Upper lobe of left lung (tissue), 6 donors: ENCODE measurements at regions not wholly inside any gene's neighbourhood (a gene's known extent, or its start where the extent isn't known, plus 50 kb on each side); places are given as distances from the start of the nearest gene placed in this dataset.

Experiments used
- ATAC-seq, 2 donors: fragments of 200-7000 bp; cut with Tn5 transposase; one replicate each; pipeline ENCODE4 v1.9.1; 2022; ENCODE audit warnings: mild to moderate bottlenecking in 2 of 2, moderate library complexity in 2 of 2; ENCODE audit not compliant: low FRiP score in 2 of 2
- DNase-seq, 2 donors: peaks; one replicate each; pipeline ENCODE4 v3.0.0-alpha.2; 2019 to 2020
- H3K27ac ChIP-seq, 4 donors: fragments of 200-600 bp; sonication (generic); one replicate each; pipeline ENCODE4 v1.5.1; 2016 to 2019
- H3K27me3 ChIP-seq, 4 donors: fragments of 200-600 bp; sonication (generic); one replicate each; pipeline ENCODE4 v1.5.1; 2017 to 2019
- H3K36me3 ChIP-seq, 4 donors: fragments of 200-600 bp; sonication (generic); one replicate each; pipeline ENCODE4 v1.5.1; 2016 to 2019
- H3K4me1 ChIP-seq, 4 donors: fragments of 200-600 bp; sonication (generic); one replicate each; pipeline ENCODE4 v1.5.1; 2018 to 2019
- H3K4me3 ChIP-seq, 4 donors: fragments of 200-600 bp; sonication (generic); one replicate each; pipeline ENCODE4 v1.5.1; 2017 to 2019; ENCODE audit warnings: mild to moderate bottlenecking in 2 of 4, moderate library complexity in 1 of 4
- H3K9me3 ChIP-seq, 4 donors: fragments of 200-600 bp; sonication (generic); one replicate each; pipeline ENCODE4 v1.5.1; 2018 to 2019
- EP300 ChIP-seq, 4 donors: sonication (generic); formaldehyde crosslinking; IDR thresholded peaks; one replicate each; pipeline ENCODE4 v1.5.1; 2017; ENCODE audit warnings: antibody characterized with exemption in 4 of 4, control low read depth in 2 of 4
- POLR2A ChIP-seq, 4 donors: fragments of 450-650 bp; IDR thresholded peaks; one replicate each; pipeline ENCODE4 v1.5.1; 2016 to 2017; ENCODE audit warnings: antibody characterized with exemption in 4 of 4, mild to moderate bottlenecking in 2 of 4
- POLR2AphosphoS5 ChIP-seq, 2 donors: sonication (generic); formaldehyde crosslinking; IDR thresholded peaks; one replicate each; pipeline ENCODE4 v1.5.1; 2017; ENCODE audit warnings: antibody characterized with exemption in 2 of 2
- WGBS, 2 donors: methylation state at CpG; one replicate each; pipeline ENCODE4 v1.1.5; 2017 to 2018; 5-methylcytosine and 5-hydroxymethylcytosine counted together
- TF ChIP-seq, protein P1 (sequence below), 6 experiments: fragments of 450-650 bp in 4 of 6; fragments of 200-600 bp in 2 of 6; sonication (generic) in 2 of 6; IDR thresholded peaks; one replicate each; pipeline ENCODE4 v1.5.1; 2016 to 2019; ENCODE audit warnings: antibody characterized with exemption in 6 of 6
- donor health status: DM: no; HTN: no; CAD: no; lungs with moderate emphysema.
- donor health status: DM: no; HTN: yes; CAD: no; lungs with severe emphysema.

DNA sequence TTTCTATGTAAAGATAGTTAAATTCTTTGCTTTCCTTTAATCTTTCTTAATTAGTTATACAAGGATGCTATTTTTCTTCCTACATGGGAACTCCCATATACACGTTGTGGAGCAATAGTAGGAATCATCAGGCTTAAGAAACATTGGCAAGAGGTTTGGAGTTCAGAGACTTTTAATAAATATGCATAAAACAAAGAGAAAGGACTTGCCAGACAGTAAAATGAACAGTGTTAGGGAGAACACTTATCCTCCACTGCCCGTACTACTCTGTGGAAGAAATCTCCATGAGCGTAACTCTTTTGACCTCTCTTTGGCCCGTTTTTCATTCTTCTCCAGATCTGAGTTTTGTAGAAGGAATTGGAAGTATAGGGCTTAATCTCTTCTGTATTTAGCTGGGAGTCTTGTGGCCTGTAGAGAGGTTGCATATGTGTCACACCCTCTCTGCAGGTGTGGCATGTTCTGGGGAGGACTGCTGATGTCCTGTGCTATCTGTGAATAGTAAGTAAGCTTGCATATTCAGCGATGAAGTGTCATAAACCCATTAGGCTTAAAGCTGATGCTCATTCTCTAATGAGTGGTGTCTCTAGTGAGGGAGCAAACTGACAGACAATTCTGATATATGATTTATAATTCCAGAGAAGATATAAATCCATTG, 455.4 kb upstream of the FAR2 start:
- Histone ChIP-seq H3K36me3 (no peaks in the 10 kb centered on the region), H3K27ac (no peak overlapping the region), H3K27me3 (no peaks in the 10 kb centered on the region), H3K4me3 (no peak overlapping the region), H3K4me1 (no peaks in the 10 kb centered on the region), H3K9me3 (no peaks in the 10 kb centered on the region)
- no peak for ATAC-seq
- no peak for DNase-seq
- TF ChIP-seq, protein P1, sequence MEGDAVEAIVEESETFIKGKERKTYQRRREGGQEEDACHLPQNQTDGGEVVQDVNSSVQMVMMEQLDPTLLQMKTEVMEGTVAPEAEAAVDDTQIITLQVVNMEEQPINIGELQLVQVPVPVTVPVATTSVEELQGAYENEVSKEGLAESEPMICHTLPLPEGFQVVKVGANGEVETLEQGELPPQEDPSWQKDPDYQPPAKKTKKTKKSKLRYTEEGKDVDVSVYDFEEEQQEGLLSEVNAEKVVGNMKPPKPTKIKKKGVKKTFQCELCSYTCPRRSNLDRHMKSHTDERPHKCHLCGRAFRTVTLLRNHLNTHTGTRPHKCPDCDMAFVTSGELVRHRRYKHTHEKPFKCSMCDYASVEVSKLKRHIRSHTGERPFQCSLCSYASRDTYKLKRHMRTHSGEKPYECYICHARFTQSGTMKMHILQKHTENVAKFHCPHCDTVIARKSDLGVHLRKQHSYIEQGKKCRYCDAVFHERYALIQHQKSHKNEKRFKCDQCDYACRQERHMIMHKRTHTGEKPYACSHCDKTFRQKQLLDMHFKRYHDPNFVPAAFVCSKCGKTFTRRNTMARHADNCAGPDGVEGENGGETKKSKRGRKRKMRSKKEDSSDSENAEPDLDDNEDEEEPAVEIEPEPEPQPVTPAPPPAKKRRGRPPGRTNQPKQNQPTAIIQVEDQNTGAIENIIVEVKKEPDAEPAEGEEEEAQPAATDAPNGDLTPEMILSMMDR (IDR thresholded peaks at IDR 0.05): no peak
- TF ChIP-seq EP300 (IDR thresholded peaks at IDR 0.05) (no peak), POLR2AphosphoS5 (IDR thresholded peaks at IDR 0.05) (no peak), POLR2A (IDR thresholded peaks at IDR 0.05) (no peak)
- WGBS, 2 donors: 72 to 82% methylated on average over 5 of the region's 5 CpGs

DNA sequence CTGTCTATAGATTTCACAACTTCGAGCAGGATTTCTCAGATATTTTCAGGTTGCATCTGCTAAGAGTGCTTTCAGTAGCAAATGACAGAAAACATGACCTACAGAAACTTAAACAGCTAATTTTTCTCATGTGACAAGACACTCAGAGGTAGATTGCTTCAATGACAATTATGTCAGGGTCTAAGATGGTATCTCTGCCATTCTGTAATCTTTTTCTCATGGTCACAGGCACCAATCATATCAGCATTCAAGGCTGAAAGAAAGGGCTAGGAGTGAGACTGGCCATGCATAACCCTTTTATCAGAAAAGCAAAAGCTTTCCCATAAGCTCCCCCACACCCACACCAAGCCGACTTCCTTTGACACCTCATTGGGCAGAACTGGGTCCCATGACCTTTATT, 450.5 kb upstream of the FAR2 start:
- TF ChIP-seq EP300 (IDR thresholded peaks at IDR 0.05) (no peak), POLR2A (IDR thresholded peaks at IDR 0.05) (no peak), POLR2AphosphoS5 (IDR thresholded peaks at IDR 0.05) (no peak)
- TF ChIP-seq, protein P1 (IDR thresholded peaks at IDR 0.05): no peak
- H3K27me3 ChIP-seq: no peaks in the 10 kb centered on the region
- no peaks in the 10 kb centered on the region for H3K9me3 ChIP-seq
- ATAC-seq (no peak), DNase-seq (no peak)
- no peak overlapping the region for H3K4me3 ChIP-seq
- WGBS, 2 donors: 70 to 83% methylated on average over 2 of the region's 2 CpGs
- no peaks in the 10 kb centered on the region for H3K4me1 ChIP-seq
- H3K27ac ChIP-seq: no peak overlapping the region
- no peaks in the 10 kb centered on the region for H3K36me3 ChIP-seq

DNA sequence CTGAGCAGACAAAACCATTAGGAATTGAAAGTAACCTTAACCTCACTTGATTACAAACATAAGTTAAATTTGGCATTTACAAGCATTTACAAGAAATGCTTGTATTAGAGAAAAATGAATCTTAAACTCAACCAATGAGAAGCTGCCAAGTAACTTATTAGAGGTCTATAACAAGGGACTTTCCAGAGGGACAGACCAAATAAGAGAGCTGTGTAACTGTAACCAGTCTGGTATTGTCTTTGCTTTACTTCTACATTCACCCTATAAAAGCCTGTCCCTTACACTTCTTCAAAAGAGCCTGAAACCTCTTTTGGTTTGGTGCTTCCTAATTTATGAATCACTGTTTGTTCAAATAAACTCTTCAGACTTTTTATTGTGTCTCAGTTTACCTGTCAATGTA, 450.0 kb upstream of the FAR2 start:
- H3K36me3 ChIP-seq: no peaks in the 10 kb centered on the region
- TF ChIP-seq, protein P1 (IDR thresholded peaks at IDR 0.05): no peak
- TF ChIP-seq EP300 (IDR thresholded peaks at IDR 0.05) (no peak), POLR2A (IDR thresholded peaks at IDR 0.05) (no peak), POLR2AphosphoS5 (IDR thresholded peaks at IDR 0.05) (no peak)
- DNase-seq: no peak
- no peak overlapping the region for H3K27ac ChIP-seq
- H3K9me3 ChIP-seq: no peaks in the 10 kb centered on the region
- no peak overlapping the region for H3K4me3 ChIP-seq
- H3K27me3 ChIP-seq: no peaks in the 10 kb centered on the region
- no peaks in the 10 kb centered on the region for H3K4me1 ChIP-seq
- no peak for ATAC-seq

DNA sequence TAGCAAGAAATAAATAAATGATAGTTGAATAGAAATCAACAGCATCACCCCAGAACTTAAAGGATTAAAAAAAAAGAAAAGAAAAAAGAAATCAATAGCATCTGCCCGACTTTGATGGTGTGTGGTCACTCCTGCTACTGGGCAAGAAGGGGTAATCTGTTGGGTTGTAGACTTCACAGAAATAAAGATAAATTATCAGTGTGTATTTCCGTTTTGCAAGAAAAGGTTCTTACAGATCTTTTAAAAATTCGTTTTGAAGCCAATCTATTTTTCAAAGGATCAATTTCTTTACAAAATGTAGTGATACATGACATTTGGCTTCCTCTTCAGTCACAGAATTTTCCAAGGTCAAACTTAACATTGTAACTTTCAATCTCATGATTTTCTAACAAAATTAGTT, 448.9 kb upstream of the FAR2 start:
- ATAC-seq (no peak), DNase-seq (no peak)
- H3K36me3 ChIP-seq: no peaks in the 10 kb centered on the region
- H3K27ac ChIP-seq: no peak overlapping the region
- no peaks in the 10 kb centered on the region for H3K4me1 ChIP-seq
- 65 to 72% methylated on average over 3 of the region's 3 CpGs for WGBS, 2 donors
- H3K4me3 ChIP-seq: no peak overlapping the region
- no peaks in the 10 kb centered on the region for H3K27me3 ChIP-seq
- TF ChIP-seq POLR2AphosphoS5 (IDR thresholded peaks at IDR 0.05): no peak
- TF ChIP-seq, protein P1 (IDR thresholded peaks at IDR 0.05): no peak
- TF ChIP-seq EP300 (IDR thresholded peaks at IDR 0.05): no peak
- no peak for TF ChIP-seq POLR2A (IDR thresholded peaks at IDR 0.05)
- H3K9me3 ChIP-seq: no peaks in the 10 kb centered on the region

DNA sequence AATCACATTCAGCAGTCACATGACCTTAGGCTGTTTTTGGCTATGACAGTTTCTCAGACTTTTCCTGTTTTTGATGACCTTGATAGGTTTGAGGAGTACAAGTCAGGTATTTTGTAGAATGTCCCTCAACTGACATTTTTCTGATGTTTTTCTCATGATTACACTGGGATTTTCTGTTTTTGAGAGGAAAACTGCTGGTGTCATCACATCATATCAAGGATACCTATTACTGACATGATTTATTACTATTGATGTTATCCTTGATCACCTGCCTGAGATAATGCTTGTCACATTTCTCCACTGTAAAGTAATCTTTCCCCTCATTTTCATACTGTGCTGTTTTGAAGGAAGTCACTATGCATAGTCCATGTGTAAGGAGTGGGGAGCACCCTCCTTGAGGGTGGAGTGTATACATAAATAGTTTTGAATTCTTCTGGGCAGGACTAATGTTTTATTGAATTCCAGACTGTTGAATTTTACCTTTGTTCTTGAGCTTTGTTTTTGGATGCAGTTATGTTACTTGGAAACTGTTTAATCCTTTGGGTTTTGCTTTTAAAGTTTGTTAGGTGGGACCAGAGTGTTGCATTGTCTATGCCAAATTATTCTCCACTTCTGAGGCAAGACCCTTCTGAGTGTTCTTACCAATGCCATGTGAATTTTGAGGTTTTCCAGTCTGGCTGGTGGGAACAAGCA, 444.5 kb upstream of the FAR2 start:
- TF ChIP-seq, protein P1 (IDR thresholded peaks at IDR 0.05): no peak
- TF ChIP-seq POLR2AphosphoS5 (IDR thresholded peaks at IDR 0.05): no peak
- TF ChIP-seq POLR2A (IDR thresholded peaks at IDR 0.05): no peak
- TF ChIP-seq EP300 (IDR thresholded peaks at IDR 0.05): no peak
- H3K27ac ChIP-seq: no peak overlapping the region
- no peak for DNase-seq
- no peak for ATAC-seq
- no peaks in the 10 kb centered on the region for H3K27me3 ChIP-seq
- no peaks in the 10 kb centered on the region for H3K9me3 ChIP-seq
- H3K4me3 ChIP-seq: no peak overlapping the region
- H3K36me3 ChIP-seq: no peaks in the 10 kb centered on the region
- no peaks in the 10 kb centered on the region for H3K4me1 ChIP-seq
